GM12872 (cell line): ENCODE measurements at regions not wholly inside any gene's neighbourhood (a gene's known extent, or its start where the extent isn't known, plus 50 kb on each side); places are given as distances from the start of the nearest gene placed in this dataset.

Source experiments
- TF ChIP-seq, protein P1 (sequence below): IDR thresholded peaks from 3 replicates; pipeline ENCODE4 v1.5.1; 2011; ENCODE audit warnings: low read depth, mild to moderate bottlenecking, low read length, moderate library complexity; ENCODE audit not compliant: insufficient read depth

GRCh38 chr9:99626426-99626825, 195.3 kb upstream of the NR4A3 start:
- TF ChIP-seq, protein P1, sequence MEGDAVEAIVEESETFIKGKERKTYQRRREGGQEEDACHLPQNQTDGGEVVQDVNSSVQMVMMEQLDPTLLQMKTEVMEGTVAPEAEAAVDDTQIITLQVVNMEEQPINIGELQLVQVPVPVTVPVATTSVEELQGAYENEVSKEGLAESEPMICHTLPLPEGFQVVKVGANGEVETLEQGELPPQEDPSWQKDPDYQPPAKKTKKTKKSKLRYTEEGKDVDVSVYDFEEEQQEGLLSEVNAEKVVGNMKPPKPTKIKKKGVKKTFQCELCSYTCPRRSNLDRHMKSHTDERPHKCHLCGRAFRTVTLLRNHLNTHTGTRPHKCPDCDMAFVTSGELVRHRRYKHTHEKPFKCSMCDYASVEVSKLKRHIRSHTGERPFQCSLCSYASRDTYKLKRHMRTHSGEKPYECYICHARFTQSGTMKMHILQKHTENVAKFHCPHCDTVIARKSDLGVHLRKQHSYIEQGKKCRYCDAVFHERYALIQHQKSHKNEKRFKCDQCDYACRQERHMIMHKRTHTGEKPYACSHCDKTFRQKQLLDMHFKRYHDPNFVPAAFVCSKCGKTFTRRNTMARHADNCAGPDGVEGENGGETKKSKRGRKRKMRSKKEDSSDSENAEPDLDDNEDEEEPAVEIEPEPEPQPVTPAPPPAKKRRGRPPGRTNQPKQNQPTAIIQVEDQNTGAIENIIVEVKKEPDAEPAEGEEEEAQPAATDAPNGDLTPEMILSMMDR, result no peak

- TF ChIP-seq, protein P1, result no peak
These were observed 193.4 kb upstream of the NR4A3 start for GRCh38 chr9:99628285-99628684.

GRCh38 chr9:99628849-99629620, 192.7 kb upstream of the NR4A3 start:
- TF ChIP-seq, protein P1, result no peak

DNA sequence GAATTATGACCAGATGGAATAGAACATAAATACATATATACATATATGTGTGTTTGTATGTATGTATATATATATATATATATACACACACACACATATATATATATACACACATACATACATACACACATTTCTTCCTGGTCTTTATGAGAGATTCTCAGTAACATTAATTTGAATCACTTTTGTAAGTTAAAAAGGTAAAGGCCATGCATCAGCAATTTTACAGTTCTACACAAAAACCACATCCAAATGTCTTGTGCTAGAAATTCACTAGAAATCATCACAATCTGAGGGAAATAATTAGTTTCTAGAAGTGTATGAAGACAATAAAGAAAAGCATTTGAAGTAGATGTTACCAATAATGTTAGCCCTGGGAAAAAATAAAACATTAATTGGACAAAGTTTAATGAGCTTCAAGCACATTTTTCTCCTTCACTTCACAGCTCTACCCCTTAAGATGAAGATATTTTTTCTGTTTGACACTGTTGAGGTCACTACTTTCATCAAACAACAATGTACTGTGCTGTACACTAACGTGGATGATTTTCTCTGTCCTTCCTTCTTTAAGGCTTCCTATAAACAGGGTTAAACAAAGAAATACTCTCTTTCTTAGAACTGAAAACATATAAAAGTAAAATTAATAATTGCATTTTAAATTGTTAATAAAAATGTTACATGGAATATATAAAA, 189.2 kb upstream of the NR4A3 start:
- TF ChIP-seq, protein P1, result no peak

GRCh38 chr9:99633265-99633664, 188.4 kb upstream of the NR4A3 start:
- TF ChIP-seq, protein P1, result no peak

- TF ChIP-seq, protein P1, result no peak
These were observed 187.5 kb upstream of the NR4A3 start for GRCh38 chr9:99634186-99634585.

- TF ChIP-seq, protein P1, result no peak
These were observed 186.7 kb upstream of the NR4A3 start for GRCh38 chr9:99635032-99635431.
